DND-41 (cell line): ENCODE measurements at regions not wholly inside any gene's neighbourhood (a gene's known extent, or its start where the extent isn't known, plus 50 kb on each side); places are given as distances from the start of the nearest gene placed in this dataset.

Experiments
- EZH2 ChIP-seq: IDR thresholded peaks from 3 replicates; pipeline ENCODE4 v1.6.1; 2012; ENCODE audit warnings: borderline replicate concordance, low read depth, mild to moderate bottlenecking, moderate library complexity, low read length, inconsistent platforms; ENCODE audit not compliant: severe bottlenecking
- TF ChIP-seq, protein P1 (sequence below): IDR thresholded peaks from 2 replicates; pipeline ENCODE4 v1.5.1; 2012; ENCODE audit warnings: borderline replicate concordance, low read length, moderate library complexity, mild to moderate bottlenecking; ENCODE audit not compliant: poor library complexity, severe bottlenecking; ENCODE audit errors: extremely low read depth

DNA sequence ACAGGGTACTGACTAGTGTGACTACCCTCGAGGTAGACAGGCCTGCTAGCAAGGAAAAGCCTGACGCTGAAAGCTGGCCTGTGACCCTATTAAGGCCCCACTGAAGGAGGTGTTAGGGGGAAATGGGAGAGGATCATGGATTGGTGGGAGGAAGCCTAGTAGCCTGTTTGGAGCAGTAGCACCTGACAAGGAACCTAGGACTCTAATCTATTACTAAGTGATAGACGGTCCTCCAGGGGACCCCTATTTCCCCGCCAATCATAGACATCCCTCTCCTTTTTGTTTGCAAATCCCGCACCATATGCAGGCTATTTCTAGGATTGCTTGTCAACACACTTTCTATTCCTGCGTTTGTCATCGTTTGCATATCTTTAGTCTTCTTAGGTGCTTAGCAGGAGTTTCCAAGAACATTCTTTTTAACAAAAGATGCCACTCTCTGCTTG lies 1338.8 kb upstream of the MIR17HG start:
- TF ChIP-seq, protein P1, sequence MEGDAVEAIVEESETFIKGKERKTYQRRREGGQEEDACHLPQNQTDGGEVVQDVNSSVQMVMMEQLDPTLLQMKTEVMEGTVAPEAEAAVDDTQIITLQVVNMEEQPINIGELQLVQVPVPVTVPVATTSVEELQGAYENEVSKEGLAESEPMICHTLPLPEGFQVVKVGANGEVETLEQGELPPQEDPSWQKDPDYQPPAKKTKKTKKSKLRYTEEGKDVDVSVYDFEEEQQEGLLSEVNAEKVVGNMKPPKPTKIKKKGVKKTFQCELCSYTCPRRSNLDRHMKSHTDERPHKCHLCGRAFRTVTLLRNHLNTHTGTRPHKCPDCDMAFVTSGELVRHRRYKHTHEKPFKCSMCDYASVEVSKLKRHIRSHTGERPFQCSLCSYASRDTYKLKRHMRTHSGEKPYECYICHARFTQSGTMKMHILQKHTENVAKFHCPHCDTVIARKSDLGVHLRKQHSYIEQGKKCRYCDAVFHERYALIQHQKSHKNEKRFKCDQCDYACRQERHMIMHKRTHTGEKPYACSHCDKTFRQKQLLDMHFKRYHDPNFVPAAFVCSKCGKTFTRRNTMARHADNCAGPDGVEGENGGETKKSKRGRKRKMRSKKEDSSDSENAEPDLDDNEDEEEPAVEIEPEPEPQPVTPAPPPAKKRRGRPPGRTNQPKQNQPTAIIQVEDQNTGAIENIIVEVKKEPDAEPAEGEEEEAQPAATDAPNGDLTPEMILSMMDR = no peak
- TF ChIP-seq EZH2 = no peak
